Stimulated activated effector memory CD8-positive, alpha-beta T cell treated with anti-CD3 and anti-CD28 coated beads, Interleukin-12 subunit alpha, Interleukin-12 subunit beta, amount 100 ng/mL, for 72 hours (primary cell): ENCODE measurements at regions not wholly inside any gene's neighbourhood (a gene's known extent, or its start where the extent isn't known, plus 50 kb on each side); places are given as distances from the start of the nearest gene placed in this dataset.

Experiments used
- ATAC-seq: fragments of 150-1000 bp; cut with Tn5 transposase; 2 replicates; pipeline ENCODE4 v1.10.0; 2021
- DNase-seq, 2 donors: peaks; one replicate each; pipeline ENCODE4 v3.0.0; 2021 to 2022; ENCODE audit warnings: low spot score in 2 of 2
- H3K27ac Mint-ChIP-seq: one replicate; pipeline ENCODE4 v1.8.0; 2022; ENCODE audit warnings: mild to moderate bottlenecking, mixed read lengths
- H3K36me3 Mint-ChIP-seq: one replicate; pipeline ENCODE4 v1.8.0; 2022; ENCODE audit warnings: mild to moderate bottlenecking, mixed read lengths
- H3K4me1 Mint-ChIP-seq: one replicate; pipeline ENCODE4 v1.8.0; 2022; ENCODE audit warnings: mixed read lengths
- H3K4me3 Mint-ChIP-seq: one replicate; pipeline ENCODE4 v1.8.0; 2022; ENCODE audit warnings: mild to moderate bottlenecking, mixed read lengths
- H3K9me3 Mint-ChIP-seq: one replicate; pipeline ENCODE4 v1.8.0; 2022; ENCODE audit warnings: mixed read lengths

GRCh38 chr4:159042097-159042605, 60.7 kb upstream of the RAPGEF2 start:
- DNase-seq (no peak), ATAC-seq (no peak)
- Mint-ChIP-seq H3K27ac (no peak overlapping the region), H3K4me3 (no peak overlapping the region), H3K36me3 (no peaks in the 10 kb centered on the region), H3K9me3 (no peaks in the 10 kb centered on the region), H3K4me1 (no peaks in the 10 kb centered on the region)

- Mint-ChIP-seq H3K27ac (no peak overlapping the region), H3K9me3 (no peaks in the 10 kb centered on the region), H3K36me3 (no peaks in the 10 kb centered on the region), H3K4me1 (peaks cover 7% of the 10 kb centered on the region), H3K4me3 (no peak overlapping the region)
- ATAC-seq (no peak), DNase-seq (no peak)
These were observed 60.0 kb upstream of the RAPGEF2 start for GRCh38 chr4:159042868-159043267.

GRCh38 chr4:159043861-159044260, 59.0 kb upstream of the RAPGEF2 start:
- Mint-ChIP-seq H3K9me3 (no peaks in the 10 kb centered on the region), H3K4me3 (no peak overlapping the region), H3K4me1 (peaks cover 7% of the 10 kb centered on the region), H3K36me3 (no peaks in the 10 kb centered on the region), H3K27ac (no peak overlapping the region)
- ATAC-seq (no peak), DNase-seq (no peak)

- Mint-ChIP-seq H3K36me3 (no peaks in the 10 kb centered on the region), H3K4me3 (no peak overlapping the region), H3K27ac (no peak overlapping the region), H3K4me1 (peaks cover 7% of the 10 kb centered on the region), H3K9me3 (no peaks in the 10 kb centered on the region)
- DNase-seq (no peak), ATAC-seq (no peak)
These were observed 57.6 kb upstream of the RAPGEF2 start for GRCh38 chr4:159045321-159045720.

- no peaks in the 10 kb centered on the region for H3K9me3 Mint-ChIP-seq
- peaks cover 14% of the 10 kb centered on the region for H3K4me1 Mint-ChIP-seq
- no peak for ATAC-seq
- H3K36me3 Mint-ChIP-seq = no peaks in the 10 kb centered on the region
- DNase-seq = no peak
- no peak overlapping the region for H3K4me3 Mint-ChIP-seq
- no peak overlapping the region for H3K27ac Mint-ChIP-seq
These were observed 56.2 kb upstream of the RAPGEF2 start for GRCh38 chr4:159046683-159047082.

- no peak overlapping the region for H3K27ac Mint-ChIP-seq
- ATAC-seq (peak; percentile 91), DNase-seq (no peak)
- H3K4me3 Mint-ChIP-seq = no peak overlapping the region
- no peaks in the 10 kb centered on the region for H3K36me3 Mint-ChIP-seq
- H3K4me1 Mint-ChIP-seq = peaks cover 18% of the 10 kb centered on the region
- no peaks in the 10 kb centered on the region for H3K9me3 Mint-ChIP-seq
These were observed 55.3 kb upstream of the RAPGEF2 start for GRCh38 chr4:159047478-159048165.

- ATAC-seq (no peak), DNase-seq (no peak)
- no peak overlapping the region for H3K27ac Mint-ChIP-seq
- H3K4me3 Mint-ChIP-seq = no peak overlapping the region
- no peaks in the 10 kb centered on the region for H3K9me3 Mint-ChIP-seq
- H3K36me3 Mint-ChIP-seq = no peaks in the 10 kb centered on the region
- peaks cover 18% of the 10 kb centered on the region for H3K4me1 Mint-ChIP-seq
These were observed 54.6 kb upstream of the RAPGEF2 start for GRCh38 chr4:159048166-159048886.

- Mint-ChIP-seq H3K9me3 (no peaks in the 10 kb centered on the region), H3K4me1 (peaks cover 24% of the 10 kb centered on the region), H3K4me3 (no peak overlapping the region), H3K27ac (no peak overlapping the region), H3K36me3 (no peaks in the 10 kb centered on the region)
- DNase-seq = no peak
- ATAC-seq = no peak
These were observed 53.0 kb upstream of the RAPGEF2 start for GRCh38 chr4:159049780-159050375.

- Mint-ChIP-seq H3K9me3 (no peaks in the 10 kb centered on the region), H3K4me3 (peak overlapping the region; percentile 7), H3K36me3 (no peaks in the 10 kb centered on the region), H3K4me1 (peaks cover 24% of the 10 kb centered on the region), H3K27ac (no peak overlapping the region)
- peak; percentile 35 for ATAC-seq
- DNase-seq = no peak
These were observed 51.4 kb upstream of the RAPGEF2 start for GRCh38 chr4:159051245-159052071.

- Mint-ChIP-seq H3K4me3 (no peak overlapping the region), H3K27ac (no peak overlapping the region), H3K36me3 (no peaks in the 10 kb centered on the region), H3K9me3 (no peaks in the 10 kb centered on the region), H3K4me1 (peaks cover 23% of the 10 kb centered on the region)
- ATAC-seq (no peak), DNase-seq (no peak)
These were observed 50.6 kb upstream of the RAPGEF2 start for GRCh38 chr4:159052315-159052714.
